ENCODE measurements at regions not wholly inside any gene's neighbourhood (a gene's known extent, or its start where the extent isn't known, plus 50 kb on each side); places are given as distances from the start of the nearest gene placed in this dataset.

GRCh38 chr16:22726868-22727267 lies 87.1 kb upstream of the HS3ST2 start (continued):
- TF ChIP-seq ZBTB9 (CRISPR knock-in tag; IDR thresholded peaks at IDR 0.05): no peak

- Histone ChIP-seq H3K79me2 (ENCODE audit: control insufficient read depth, insufficient read depth, low read length) (no peaks in the 10 kb centered on the region), H3K9me1 (ENCODE audit: control insufficient read depth, insufficient read depth, low read length) (no peaks in the 10 kb centered on the region), H3K36me3 (ENCODE audit: control insufficient read depth, insufficient read depth, low read length) (no peaks in the 10 kb centered on the region), H3K27me3 (ENCODE audit: control insufficient read depth in 2 of 2, insufficient read depth in 2 of 2, low read length in 2 of 2) (peaks cover 0 to 7% of the 10 kb centered on the region in 2 experiments; a peak in 2 of 5 replicates), H3K4me3 (no peak overlapping the region), H3K9me3 (replicated peaks; ENCODE audit: control insufficient read depth, insufficient read depth, low read depth, low read length) (no peaks in the 10 kb centered on the region), H3K4me1 (replicated peaks in 1 of 2; ENCODE audit: control insufficient read depth in 2 of 2, insufficient read depth in 2 of 2, low read length in 2 of 2) (no peaks in the 10 kb centered on the region), H3K4me2 (ENCODE audit: insufficient read depth, low read length) (no peak overlapping the region), H2AFZ (ENCODE audit: low read depth, low read length) (no peak overlapping the region), H3K9ac (ENCODE audit: insufficient read depth in 1 of 2, low read depth in 2 of 2, low read length in 2 of 2) (no peak overlapping the region), H3K27ac (ENCODE audit: extremely low read depth, low read depth, low read length) (no peak overlapping the region), H4K20me1 (replicated peaks; ENCODE audit: control insufficient read depth, insufficient read depth, low read length) (no peaks in the 10 kb centered on the region)
- BruUV-seq (replicated peaks): no TSS peak
- CTCF ChIA-PET (ENCODE audit: low intra/inter-chr PET ratio): no interaction called here
- POLR2A ChIA-PET: no interaction called here
- DNase-seq (ENCODE audit: extremely low read depth in 1 of 4, low spot score in 3 of 4) (no peak), ATAC-seq (no peak), FAIRE-seq (no peak)
- WGBS (ENCODE audit: insufficient coverage, low coverage, missing lambda C conversion rate): 8% methylated on average over 10 of the region's 10 CpGs
- in situ Hi-C loops (cut with MboI) (no loop called here), intact Hi-C loops (cut with micrococcal nuclease) (no loop called here)
- no peak for TF ChIP-seq ZFP30 (CRISPR knock-in tag; IDR thresholded peaks at IDR 0.05; ENCODE audit: borderline replicate concordance)
- TF ChIP-seq MAFG (tag; conservative IDR thresholded peaks at IDR 0.05): peak; percentile 28; the same call in 1 of the 2 replicates
- no peak for TF ChIP-seq ZNF347 (CRISPR knock-in tag; IDR thresholded peaks at IDR 0.05; ENCODE audit: low read depth)
- no peak for TF ChIP-seq ELF1 (tag; IDR thresholded peaks at IDR 0.05)
- peak; percentile 60 for TF ChIP-seq ZNF316 (IDR thresholded peaks at IDR 0.05)
- no peak for TF ChIP-seq ZBTB5 (IDR thresholded peaks at IDR 0.05)
- no peak for TF ChIP-seq GABPA (tag; conservative IDR thresholded peaks at IDR 0.05; ENCODE audit: low read depth)
- no peak for TF ChIP-seq ZNF512 (tag; IDR thresholded peaks at IDR 0.05)
- no peak for TF ChIP-seq SIN3B (IDR thresholded peaks at IDR 0.05; ENCODE audit: low read depth)
- TF ChIP-seq ZNF12 (CRISPR knock-in tag; IDR thresholded peaks at IDR 0.05): no peak
- no peak for TF ChIP-seq TRIM28 (IDR thresholded peaks at IDR 0.05)
- no peak for TF ChIP-seq KAT8 (IDR thresholded peaks at IDR 0.05; ENCODE audit: low read depth)
- TF ChIP-seq E4F1 (CRISPR knock-in tag; IDR thresholded peaks at IDR 0.05; ENCODE audit: borderline replicate concordance): no peak
These were observed 86.4 kb upstream of the HS3ST2 start for GRCh38 chr16:22727285-22728166.

Data from K562 (cell line).